ENCODE measurements at regions not wholly inside any gene's neighbourhood (a gene's known extent, or its start where the extent isn't known, plus 50 kb on each side); places are given as distances from the start of the nearest gene placed in this dataset.
A peak's percentile ranks its signal among the peaks of the same experiment; 100 is the strongest.

GRCh38 chr10:33709008-33709753, 374.7 kb upstream of the NRP1 start:
- TF ChIP-seq CTCF (IDR thresholded peaks at IDR 0.05; ENCODE audit: insufficient read depth, low read length, severe bottlenecking) = no peak
- FAIRE-seq = no peak
- Histone ChIP-seq H3K4me3 (ENCODE audit: low read depth, low read length) (no peak overlapping the region), H3K27me3 (ENCODE audit: control insufficient read depth, insufficient read depth, low read length) (no peaks in the 10 kb centered on the region), H3K36me3 (ENCODE audit: control insufficient read depth, insufficient read depth, low read length) (no peaks in the 10 kb centered on the region)
- no peak for DNase-seq (ENCODE audit: low read depth)

- no peak for TF ChIP-seq CTCF (IDR thresholded peaks at IDR 0.05; ENCODE audit: insufficient read depth, low read length, severe bottlenecking)
- FAIRE-seq (no peak), DNase-seq (ENCODE audit: low read depth) (no peak)
- Histone ChIP-seq H3K27me3 (ENCODE audit: control insufficient read depth, insufficient read depth, low read length) (no peaks in the 10 kb centered on the region), H3K4me3 (ENCODE audit: low read depth, low read length) (no peak overlapping the region), H3K36me3 (ENCODE audit: control insufficient read depth, insufficient read depth, low read length) (no peaks in the 10 kb centered on the region)
Measured at GRCh38 chr10:33708561-33708960, 374.1 kb upstream of the NRP1 start.

- DNase-seq (ENCODE audit: low read depth) (peak; percentile 29), FAIRE-seq (no peak)
- no peak overlapping the region for H3K4me3 ChIP-seq (ENCODE audit: low read depth, low read length)
- H3K36me3 ChIP-seq (ENCODE audit: control insufficient read depth, insufficient read depth, low read length) = no peaks in the 10 kb centered on the region
- no peaks in the 10 kb centered on the region for H3K27me3 ChIP-seq (ENCODE audit: control insufficient read depth, insufficient read depth, low read length)
- TF ChIP-seq CTCF (IDR thresholded peaks at IDR 0.05; ENCODE audit: insufficient read depth, low read length, severe bottlenecking) = no peak
Measured at GRCh38 chr10:33706746-33707145, 372.3 kb upstream of the NRP1 start.

GRCh38 chr10:33706191-33706590, 371.7 kb upstream of the NRP1 start:
- Histone ChIP-seq H3K36me3 (ENCODE audit: control insufficient read depth, insufficient read depth, low read length) (no peaks in the 10 kb centered on the region), H3K27me3 (ENCODE audit: control insufficient read depth, insufficient read depth, low read length) (no peaks in the 10 kb centered on the region), H3K4me3 (ENCODE audit: low read depth, low read length) (no peak overlapping the region)
- FAIRE-seq = peak; percentile 55
- TF ChIP-seq CTCF (IDR thresholded peaks at IDR 0.05; ENCODE audit: insufficient read depth, low read length, severe bottlenecking) = no peak
- DNase-seq (ENCODE audit: low read depth) = peak; percentile 96

- Histone ChIP-seq H3K36me3 (ENCODE audit: control insufficient read depth, insufficient read depth, low read length) (no peaks in the 10 kb centered on the region), H3K27me3 (ENCODE audit: control insufficient read depth, insufficient read depth, low read length) (no peaks in the 10 kb centered on the region), H3K4me3 (ENCODE audit: low read depth, low read length) (no peak overlapping the region)
- TF ChIP-seq CTCF (IDR thresholded peaks at IDR 0.05; ENCODE audit: insufficient read depth, low read length, severe bottlenecking) = no peak
- DNase-seq (ENCODE audit: low read depth) (peak; percentile 69), FAIRE-seq (no peak)
Measured at GRCh38 chr10:33704214-33704830, 369.9 kb upstream of the NRP1 start.
